ENCODE measurements at regions not wholly inside any gene's neighbourhood (a gene's known extent, or its start where the extent isn't known, plus 50 kb on each side); places are given as distances from the start of the nearest gene placed in this dataset.

DNA sequence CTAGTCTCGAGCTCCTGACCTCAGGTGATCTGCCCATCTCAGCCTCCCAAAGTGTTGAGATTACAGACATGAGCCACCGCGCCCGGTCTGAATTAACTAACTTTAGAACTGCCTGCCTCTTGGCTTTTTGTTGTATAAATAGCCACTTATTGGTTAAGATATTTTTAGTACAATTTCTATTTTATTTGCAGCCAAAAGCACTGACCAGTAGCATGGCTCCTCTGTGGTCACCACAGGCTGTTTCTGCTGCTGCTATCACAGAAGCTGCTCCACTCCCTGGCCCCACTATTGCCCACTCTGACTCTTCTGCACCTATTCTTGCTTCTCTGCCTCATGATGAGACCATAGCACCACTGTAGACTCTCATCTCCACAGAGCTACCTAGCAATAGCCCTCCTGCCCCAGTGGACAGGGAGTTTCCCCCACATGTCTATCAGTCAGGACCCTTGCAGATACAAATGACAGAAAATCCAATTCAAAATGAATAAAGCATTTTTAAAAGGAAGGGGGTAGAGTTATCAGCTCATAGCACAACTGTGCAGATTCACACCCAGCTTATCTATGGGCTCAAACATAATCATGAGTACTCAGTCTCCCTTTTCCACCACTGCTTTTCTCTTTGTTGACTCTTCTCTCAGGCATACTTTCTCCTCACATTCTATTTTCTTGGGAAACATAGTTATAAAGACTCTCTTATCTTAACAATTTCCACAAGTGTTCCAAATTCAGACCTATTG lies 151.8 kb upstream of the EPB41L4A start:
- Mint-ChIP-seq H3K27ac (ENCODE audit: unreplicated experiment) (no peak overlapping the region), H3K4me3 (ENCODE audit: unreplicated experiment) (no peak overlapping the region), H3K36me3 (ENCODE audit: low read depth, unreplicated experiment) (no peaks in the 10 kb centered on the region), H3K4me1 (ENCODE audit: low read depth, unreplicated experiment) (no peaks in the 10 kb centered on the region), H3K9me3 (ENCODE audit: unreplicated experiment) (peaks cover 4% of the 10 kb centered on the region), H3K27me3 (ENCODE audit: low read depth, unreplicated experiment) (peaks cover 3% of the 10 kb centered on the region)
- Histone ChIP-seq H3K4me3 (ENCODE audit: insufficient read depth, low read depth, low read length) (no peak overlapping the region), H3K79me2 (ENCODE audit: insufficient read depth, low read length) (no peaks in the 10 kb centered on the region), H3K27me3 (ENCODE audit: insufficient read depth, low read length) (no peaks in the 10 kb centered on the region), H2AFZ (ENCODE audit: low read depth, low read length) (no peak overlapping the region), H3K4me2 (ENCODE audit: low read length) (no peak overlapping the region), H3K36me3 (ENCODE audit: insufficient read depth, low read length) (no peaks in the 10 kb centered on the region), H3K27ac (ENCODE audit: low read depth, low read length) (no peak overlapping the region), H4K20me1 (ENCODE audit: insufficient read depth, low read length) (no peaks in the 10 kb centered on the region), H3K4me1 (ENCODE audit: insufficient read depth, low read length) (no peaks in the 10 kb centered on the region), H3K9ac (ENCODE audit: low read length) (no peak overlapping the region), H3K9me3 (ENCODE audit: insufficient read depth, low read depth, low read length) (no peaks in the 10 kb centered on the region)
- no peak for FAIRE-seq
- no peak for TF ChIP-seq EZH2 (IDR thresholded peaks at IDR 0.05; ENCODE audit: insufficient read depth, low read length)
- TF ChIP-seq, protein P1, sequence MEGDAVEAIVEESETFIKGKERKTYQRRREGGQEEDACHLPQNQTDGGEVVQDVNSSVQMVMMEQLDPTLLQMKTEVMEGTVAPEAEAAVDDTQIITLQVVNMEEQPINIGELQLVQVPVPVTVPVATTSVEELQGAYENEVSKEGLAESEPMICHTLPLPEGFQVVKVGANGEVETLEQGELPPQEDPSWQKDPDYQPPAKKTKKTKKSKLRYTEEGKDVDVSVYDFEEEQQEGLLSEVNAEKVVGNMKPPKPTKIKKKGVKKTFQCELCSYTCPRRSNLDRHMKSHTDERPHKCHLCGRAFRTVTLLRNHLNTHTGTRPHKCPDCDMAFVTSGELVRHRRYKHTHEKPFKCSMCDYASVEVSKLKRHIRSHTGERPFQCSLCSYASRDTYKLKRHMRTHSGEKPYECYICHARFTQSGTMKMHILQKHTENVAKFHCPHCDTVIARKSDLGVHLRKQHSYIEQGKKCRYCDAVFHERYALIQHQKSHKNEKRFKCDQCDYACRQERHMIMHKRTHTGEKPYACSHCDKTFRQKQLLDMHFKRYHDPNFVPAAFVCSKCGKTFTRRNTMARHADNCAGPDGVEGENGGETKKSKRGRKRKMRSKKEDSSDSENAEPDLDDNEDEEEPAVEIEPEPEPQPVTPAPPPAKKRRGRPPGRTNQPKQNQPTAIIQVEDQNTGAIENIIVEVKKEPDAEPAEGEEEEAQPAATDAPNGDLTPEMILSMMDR (IDR thresholded peaks at IDR 0.05; ENCODE audit: insufficient read depth, low read depth, low read length) = no peak
- no peak for DNase-seq (ENCODE audit: low read depth)

DNA sequence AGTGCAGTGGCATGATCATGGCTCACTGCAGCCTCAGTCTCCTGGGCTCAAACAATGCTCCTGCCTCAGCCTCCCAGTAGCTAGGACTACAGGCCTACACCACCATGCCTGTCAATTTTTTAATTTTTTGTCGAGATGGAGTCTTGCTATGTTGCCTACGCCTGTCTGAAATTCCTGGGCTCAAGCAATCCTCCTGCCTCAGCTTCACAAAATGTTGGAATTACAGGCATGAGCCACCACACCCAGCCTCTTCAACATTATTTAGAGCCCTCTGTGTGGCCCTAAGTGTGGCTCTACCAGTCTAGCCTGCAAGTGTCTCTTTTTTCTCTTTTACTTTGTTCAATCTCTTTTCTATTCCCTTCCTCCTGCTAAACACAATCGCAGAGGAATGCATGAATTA lies 154.4 kb upstream of the EPB41L4A start:
- no peak for TF ChIP-seq EZH2 (IDR thresholded peaks at IDR 0.05; ENCODE audit: insufficient read depth, low read length)
- TF ChIP-seq, protein P1 (IDR thresholded peaks at IDR 0.05; ENCODE audit: insufficient read depth, low read depth, low read length) = no peak
- FAIRE-seq = no peak

DNA sequence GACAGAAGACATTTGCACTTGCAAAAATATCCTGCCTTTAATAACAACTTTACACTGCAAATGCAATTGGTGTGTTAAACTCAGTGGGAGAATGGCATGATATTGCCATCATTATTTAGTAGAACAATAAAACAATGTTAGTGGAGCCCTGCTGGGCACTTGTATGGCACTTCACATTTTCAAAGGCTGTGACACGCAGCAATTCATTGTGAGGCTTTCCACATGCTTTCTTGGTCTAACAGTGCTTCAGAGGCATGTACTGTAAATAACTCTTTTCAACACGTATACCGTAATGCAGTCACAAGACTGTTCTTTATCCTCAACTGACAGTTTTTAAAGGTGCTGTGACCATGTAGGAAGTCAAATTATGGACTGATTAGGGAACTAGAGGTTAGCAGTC lies 155.5 kb upstream of the EPB41L4A start:
- no peaks in the 10 kb centered on the region for H4K20me1 ChIP-seq (ENCODE audit: insufficient read depth, low read length)
- peaks cover under 1% of the 10 kb centered on the region for H3K4me1 Mint-ChIP-seq (ENCODE audit: low read depth, unreplicated experiment)
- no peak overlapping the region for H3K27ac Mint-ChIP-seq (ENCODE audit: unreplicated experiment)
- no peaks in the 10 kb centered on the region for H3K9me3 ChIP-seq (ENCODE audit: insufficient read depth, low read depth, low read length)
- no peak overlapping the region for H2AFZ ChIP-seq (ENCODE audit: low read depth, low read length)
- no peak overlapping the region for H3K9ac ChIP-seq (ENCODE audit: low read length)
- TF ChIP-seq, protein P1 (IDR thresholded peaks at IDR 0.05; ENCODE audit: insufficient read depth, low read depth, low read length) = no peak
- no peak for TF ChIP-seq EZH2 (IDR thresholded peaks at IDR 0.05; ENCODE audit: insufficient read depth, low read length)
- H3K27ac ChIP-seq (ENCODE audit: low read depth, low read length) = no peak overlapping the region
- H3K9me3 Mint-ChIP-seq (ENCODE audit: unreplicated experiment) = peaks cover 3% of the 10 kb centered on the region
- no peaks in the 10 kb centered on the region for H3K36me3 ChIP-seq (ENCODE audit: insufficient read depth, low read length)
- no peak overlapping the region for H3K4me3 ChIP-seq (ENCODE audit: insufficient read depth, low read depth, low read length)
- H3K4me1 ChIP-seq (ENCODE audit: insufficient read depth, low read length) = no peaks in the 10 kb centered on the region
- no peak overlapping the region for H3K4me2 ChIP-seq (ENCODE audit: low read length)
- H3K4me3 Mint-ChIP-seq (ENCODE audit: unreplicated experiment) = no peak overlapping the region
- no peak for FAIRE-seq
- H3K27me3 ChIP-seq (ENCODE audit: insufficient read depth, low read length) = no peaks in the 10 kb centered on the region
- no peak for DNase-seq (ENCODE audit: low read depth)
- no peaks in the 10 kb centered on the region for H3K79me2 ChIP-seq (ENCODE audit: insufficient read depth, low read length)
- H3K27me3 Mint-ChIP-seq (ENCODE audit: low read depth, unreplicated experiment) = peaks cover 3% of the 10 kb centered on the region
- H3K36me3 Mint-ChIP-seq (ENCODE audit: low read depth, unreplicated experiment) = no peaks in the 10 kb centered on the region

More for the DNA sequence above, 154.4 kb upstream of the EPB41L4A start:
- Histone ChIP-seq H3K4me1 (ENCODE audit: insufficient read depth, low read length) (no peaks in the 10 kb centered on the region), H3K36me3 (ENCODE audit: insufficient read depth, low read length) (no peaks in the 10 kb centered on the region), H3K9ac (ENCODE audit: low read length) (no peak overlapping the region), H4K20me1 (ENCODE audit: insufficient read depth, low read length) (no peaks in the 10 kb centered on the region), H3K79me2 (ENCODE audit: insufficient read depth, low read length) (no peaks in the 10 kb centered on the region), H2AFZ (ENCODE audit: low read depth, low read length) (no peak overlapping the region), H3K4me3 (ENCODE audit: insufficient read depth, low read depth, low read length) (no peak overlapping the region), H3K27me3 (ENCODE audit: insufficient read depth, low read length) (no peaks in the 10 kb centered on the region), H3K4me2 (ENCODE audit: low read length) (no peak overlapping the region), H3K27ac (ENCODE audit: low read depth, low read length) (no peak overlapping the region), H3K9me3 (ENCODE audit: insufficient read depth, low read depth, low read length) (no peaks in the 10 kb centered on the region)
- H3K27ac Mint-ChIP-seq (ENCODE audit: unreplicated experiment) = no peak overlapping the region
- H3K9me3 Mint-ChIP-seq (ENCODE audit: unreplicated experiment) = peaks cover 3% of the 10 kb centered on the region
- no peak overlapping the region for H3K4me3 Mint-ChIP-seq (ENCODE audit: unreplicated experiment)
- peaks cover 3% of the 10 kb centered on the region for H3K27me3 Mint-ChIP-seq (ENCODE audit: low read depth, unreplicated experiment)
- no peaks in the 10 kb centered on the region for H3K4me1 Mint-ChIP-seq (ENCODE audit: low read depth, unreplicated experiment)
- H3K36me3 Mint-ChIP-seq (ENCODE audit: low read depth, unreplicated experiment) = no peaks in the 10 kb centered on the region
- no peak for DNase-seq (ENCODE audit: low read depth)

Data from astrocyte (in vitro differentiated cells and primary cell).